HL-60 (cell line): ENCODE measurements at regions not wholly inside any gene's neighbourhood (a gene's known extent, or its start where the extent isn't known, plus 50 kb on each side); places are given as distances from the start of the nearest gene placed in this dataset.

Experiments
- DNase-seq, 2 experiments: peaks; one replicate each; pipeline ENCODE4 v3.0.0-alpha.2; 2010 to 2020; ENCODE audit warnings: low read depth in 1 of 2, low spot score in 1 of 2
- H3K27ac ChIP-seq: fragments of 250-450 bp; sonication (Bioruptor Pico); replicated peaks from 2 replicates; pipeline ENCODE4 v1.5.1; 2020; ENCODE audit warnings: mild to moderate bottlenecking, moderate library complexity
- H3K27me3 ChIP-seq: fragments of 250-450 bp; sonication (Bioruptor Pico); 2 replicates; pipeline ENCODE4 v1.5.1; 2021; ENCODE audit warnings: mild to moderate bottlenecking, moderate library complexity; ENCODE audit not compliant: insufficient read depth, poor library complexity, severe bottlenecking
- H3K4me3 ChIP-seq: replicated peaks from 2 replicates; pipeline ENCODE4 v1.5.1; 2011; ENCODE audit warnings: mild to moderate bottlenecking, control low read depth, low read length; ENCODE audit not compliant: insufficient read depth
- CTCF ChIP-seq: IDR thresholded peaks from one replicate; pipeline ENCODE4 v1.5.1; 2011; ENCODE audit warnings: low read length, control low read depth, inconsistent platforms; ENCODE audit not compliant: insufficient read depth
- GABPA ChIP-seq: IDR thresholded peaks from 2 replicates; pipeline ENCODE4 v1.6.1; 2012; ENCODE audit warnings: low read depth
- POLR2AphosphoS5 ChIP-seq: IDR thresholded peaks from 2 replicates; pipeline ENCODE4 v1.6.1; 2012; ENCODE audit warnings: low read depth
- REST ChIP-seq: IDR thresholded peaks from 2 replicates; pipeline ENCODE4 v1.6.1; 2012; ENCODE audit warnings: low read depth; ENCODE audit not compliant: insufficient replicate concordance
- SPI1 ChIP-seq: IDR thresholded peaks from 2 replicates; pipeline ENCODE4 v1.6.1; 2012; ENCODE audit warnings: low read depth, mild to moderate bottlenecking, borderline replicate concordance

GRCh38 chr12:46492471-46493085 lies 120.0 kb upstream of the SLC38A2 start:
- no peak for DNase-seq
- no peaks in the 10 kb centered on the region for H3K27me3 ChIP-seq
- H3K27ac ChIP-seq: no peak overlapping the region
- no peak for TF ChIP-seq REST
- no peak for TF ChIP-seq CTCF
- TF ChIP-seq POLR2AphosphoS5: no peak
- H3K4me3 ChIP-seq: no peak overlapping the region

- H3K27ac ChIP-seq: no peak overlapping the region
- DNase-seq: no peak
- no peak for TF ChIP-seq REST
- no peak for TF ChIP-seq CTCF
- TF ChIP-seq GABPA: no peak
- TF ChIP-seq SPI1: no peak
- TF ChIP-seq POLR2AphosphoS5: no peak
- H3K4me3 ChIP-seq: no peak overlapping the region
- no peaks in the 10 kb centered on the region for H3K27me3 ChIP-seq
Measured at GRCh38 chr12:46491548-46491947, 119.0 kb upstream of the SLC38A2 start.

- no peak overlapping the region for H3K27ac ChIP-seq
- no peak overlapping the region for H3K4me3 ChIP-seq
- H3K27me3 ChIP-seq: no peaks in the 10 kb centered on the region
- no peak for TF ChIP-seq GABPA
- no peak for TF ChIP-seq SPI1
- TF ChIP-seq CTCF: no peak
- TF ChIP-seq REST: no peak
- TF ChIP-seq POLR2AphosphoS5: no peak
- no peak for DNase-seq
Measured at GRCh38 chr12:46490635-46491034, 118.1 kb upstream of the SLC38A2 start.
